ENCODE measurements at regions not wholly inside any gene's neighbourhood (a gene's known extent, or its start where the extent isn't known, plus 50 kb on each side); places are given as distances from the start of the nearest gene placed in this dataset.

GRCh38 chr2:76415821-76416220, 705.1 kb upstream of the GCFC2 start:
- Histone ChIP-seq H3K4me2 (ENCODE audit: insufficient read depth, low read length) (no peak overlapping the region), H3K9me1 (replicated peaks; ENCODE audit: control insufficient read depth, extremely low read depth, insufficient read depth, low read length) (no peaks in the 10 kb centered on the region), H4K20me1 (replicated peaks; ENCODE audit: control insufficient read depth, extremely low read depth, insufficient read depth, low read length) (no peaks in the 10 kb centered on the region), H2AFZ (ENCODE audit: low read depth, low read length) (no peak overlapping the region), H3K79me2 (ENCODE audit: control insufficient read depth, insufficient read depth, low read length) (no peaks in the 10 kb centered on the region), H3K9ac (replicated peaks; ENCODE audit: extremely low read depth, insufficient read depth, low read length) (no peak overlapping the region), H3K27me3 (ENCODE audit: control insufficient read depth in 2 of 2, insufficient read depth in 2 of 2, low read length in 2 of 2) (no peaks in the 10 kb centered on the region), H3K36me3 (ENCODE audit: control insufficient read depth in 2 of 2, extremely low read depth in 1 of 2, insufficient read depth in 2 of 2, low read length in 2 of 2) (no peaks in the 10 kb centered on the region), H3K4me1 (ENCODE audit: control insufficient read depth, extremely low read depth, insufficient read depth, low read length) (no peaks in the 10 kb centered on the region), H3K27ac (ENCODE audit: insufficient read depth, low read depth, low read length) (no peak overlapping the region), H3K4me3 (replicated peaks in 1 of 3; ENCODE audit: insufficient read depth in 1 of 3, low read depth in 1 of 3, low read length in 3 of 3) (no peak overlapping the region), H3K9me3 (replicated peaks; ENCODE audit: control insufficient read depth, insufficient read depth, low read length) (no peaks in the 10 kb centered on the region)
- no peak for DNase-seq (ENCODE audit: low read depth, low spot score)
- dilution Hi-C loops (cut with MboI; ENCODE audit: extremely low pct_ligation_motif_present, low sequenced_read_pairs), result no loop called here
- intact Hi-C loops (cut with micrococcal nuclease), result no loop called here
- BruUV-seq (replicated peaks), result no TSS peak
- FAIRE-seq, result no peak
- CTCF ChIA-PET, result no interaction called here
- POLR2A ChIA-PET, result no interaction called here
- TF ChIP-seq POLR2A (IDR thresholded peaks at IDR 0.05; ENCODE audit: low read depth, low read length) (no peak), MAX (IDR thresholded peaks at IDR 0.05; ENCODE audit: insufficient read depth, insufficient read length) (no peak), MYC (IDR thresholded peaks at IDR 0.05; ENCODE audit: low read depth, low read length) (no peak), EZH2 (IDR thresholded peaks at IDR 0.05; ENCODE audit: borderline replicate concordance, low read depth, low read length, severe bottlenecking) (no peak), CTCF (IDR thresholded peaks at IDR 0.05; ENCODE audit: extremely low read depth in 1 of 2, insufficient read depth in 1 of 2, low read depth in 1 of 2, low read length in 2 of 2) (no peak), FOS (IDR thresholded peaks at IDR 0.05; ENCODE audit: borderline replicate concordance, insufficient read depth, low read length) (no peak), JUN (IDR thresholded peaks at IDR 0.05; ENCODE audit: borderline replicate concordance, insufficient read depth, insufficient read length, low read depth) (no peak)

GRCh38 chr2:76413436-76413835, 702.7 kb upstream of the GCFC2 start:
- no peak overlapping the region for H2AFZ ChIP-seq (ENCODE audit: low read depth, low read length)
- H3K4me2 ChIP-seq (ENCODE audit: insufficient read depth, low read length), result no peak overlapping the region
- H3K4me3 ChIP-seq (replicated peaks in 1 of 3; ENCODE audit: insufficient read depth in 1 of 3, low read depth in 1 of 3, low read length in 3 of 3), result no peak overlapping the region
- ChIA-PET POLR2A (no interaction called here), CTCF (no interaction called here)
- H3K9me1 ChIP-seq (replicated peaks; ENCODE audit: control insufficient read depth, extremely low read depth, insufficient read depth, low read length), result no peaks in the 10 kb centered on the region
- H4K20me1 ChIP-seq (replicated peaks; ENCODE audit: control insufficient read depth, extremely low read depth, insufficient read depth, low read length), result no peaks in the 10 kb centered on the region
- dilution Hi-C loops (cut with MboI; ENCODE audit: extremely low pct_ligation_motif_present, low sequenced_read_pairs) (no loop called here), intact Hi-C loops (cut with micrococcal nuclease) (no loop called here)
- TF ChIP-seq CTCF (IDR thresholded peaks at IDR 0.05; ENCODE audit: extremely low read depth in 1 of 2, insufficient read depth in 1 of 2, low read depth in 1 of 2, low read length in 2 of 2) (no peak), POLR2AphosphoS5 (IDR thresholded peaks at IDR 0.05; ENCODE audit: insufficient read depth, low read depth, low read length) (no peak), GATA2 (IDR thresholded peaks at IDR 0.05; ENCODE audit: insufficient read depth, insufficient read length, low read depth, low read length) (no peak), EZH2 (IDR thresholded peaks at IDR 0.05; ENCODE audit: borderline replicate concordance, low read depth, low read length, severe bottlenecking) (no peak), FOS (IDR thresholded peaks at IDR 0.05; ENCODE audit: borderline replicate concordance, insufficient read depth, low read length) (no peak), POLR2A (IDR thresholded peaks at IDR 0.05; ENCODE audit: low read depth, low read length) (no peak), JUN (IDR thresholded peaks at IDR 0.05; ENCODE audit: borderline replicate concordance, insufficient read depth, insufficient read length, low read depth) (no peak), MYC (IDR thresholded peaks at IDR 0.05; ENCODE audit: low read depth, low read length) (no peak), MAX (IDR thresholded peaks at IDR 0.05; ENCODE audit: insufficient read depth, insufficient read length) (no peak)
- BruUV-seq (replicated peaks), result no TSS peak
- H3K9me3 ChIP-seq (replicated peaks; ENCODE audit: control insufficient read depth, insufficient read depth, low read length), result no peaks in the 10 kb centered on the region
- H3K27me3 ChIP-seq (ENCODE audit: control insufficient read depth in 2 of 2, insufficient read depth in 2 of 2, low read length in 2 of 2), result no peaks in the 10 kb centered on the region
- H3K4me1 ChIP-seq (ENCODE audit: control insufficient read depth, extremely low read depth, insufficient read depth, low read length), result no peaks in the 10 kb centered on the region
- no peaks in the 10 kb centered on the region for H3K36me3 ChIP-seq (ENCODE audit: control insufficient read depth in 2 of 2, extremely low read depth in 1 of 2, insufficient read depth in 2 of 2, low read length in 2 of 2)
- H3K9ac ChIP-seq (replicated peaks; ENCODE audit: extremely low read depth, insufficient read depth, low read length), result no peak overlapping the region
- no peak overlapping the region for H3K27ac ChIP-seq (ENCODE audit: insufficient read depth, low read depth, low read length)
- DNase-seq (ENCODE audit: low read depth, low spot score) (no peak), FAIRE-seq (no peak)
- no peaks in the 10 kb centered on the region for H3K79me2 ChIP-seq (ENCODE audit: control insufficient read depth, insufficient read depth, low read length)

All from endothelial cell of umbilical vein (primary cell).